Fibroblast of skin of back (primary cell): ENCODE measurements at regions not wholly inside any gene's neighbourhood (a gene's known extent, or its start where the extent isn't known, plus 50 kb on each side); places are given as distances from the start of the nearest gene placed in this dataset.
A peak's percentile ranks its signal among the peaks of the same experiment; 100 is the strongest.
"Not testable (repeated sequence)": the region's sequence is repeated elsewhere in the genome, so short reads cannot be mapped to it uniquely, and the experiment has no call there.

Source experiments
- DNase-seq: peaks from one replicate; pipeline ENCODE4 v3.0.0-alpha.2; 2013

DNA sequence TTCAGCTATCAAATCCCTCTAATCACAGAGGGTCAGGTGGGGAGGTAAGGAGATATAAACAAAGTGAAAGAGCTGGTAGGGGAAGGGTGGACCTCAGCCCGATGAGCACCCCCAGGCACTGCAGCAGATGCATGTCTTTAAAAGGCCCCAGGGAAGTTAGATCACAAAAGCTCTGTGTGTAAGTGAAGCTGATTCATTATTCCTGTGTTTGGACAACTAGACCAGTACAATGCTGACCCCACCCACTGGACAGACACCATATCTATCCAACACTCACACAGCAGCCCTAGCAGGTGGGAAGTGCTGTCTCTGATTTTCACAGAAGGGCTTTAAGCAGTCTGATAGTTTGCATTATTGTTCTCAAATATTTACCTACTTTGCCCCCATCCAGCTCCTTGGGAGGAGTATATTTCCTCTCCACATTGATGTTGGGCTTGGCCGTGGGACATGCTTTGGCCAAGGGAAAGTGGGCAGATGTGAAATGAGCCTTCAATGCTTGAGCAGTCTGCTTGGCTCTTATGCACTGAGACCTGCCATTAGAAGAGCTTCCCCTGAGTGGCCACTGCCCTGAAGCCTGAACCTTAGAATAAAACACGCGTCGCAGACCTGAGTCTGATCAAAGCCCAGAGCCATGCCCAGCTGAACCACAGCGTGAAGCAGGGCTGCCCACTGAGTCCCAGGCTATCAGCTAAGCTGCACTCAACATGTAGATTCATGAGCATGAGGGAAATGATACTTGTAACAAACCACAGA is 111.4 kb downstream of the COPS8 start:
- peak; percentile 79 for DNase-seq

DNA sequence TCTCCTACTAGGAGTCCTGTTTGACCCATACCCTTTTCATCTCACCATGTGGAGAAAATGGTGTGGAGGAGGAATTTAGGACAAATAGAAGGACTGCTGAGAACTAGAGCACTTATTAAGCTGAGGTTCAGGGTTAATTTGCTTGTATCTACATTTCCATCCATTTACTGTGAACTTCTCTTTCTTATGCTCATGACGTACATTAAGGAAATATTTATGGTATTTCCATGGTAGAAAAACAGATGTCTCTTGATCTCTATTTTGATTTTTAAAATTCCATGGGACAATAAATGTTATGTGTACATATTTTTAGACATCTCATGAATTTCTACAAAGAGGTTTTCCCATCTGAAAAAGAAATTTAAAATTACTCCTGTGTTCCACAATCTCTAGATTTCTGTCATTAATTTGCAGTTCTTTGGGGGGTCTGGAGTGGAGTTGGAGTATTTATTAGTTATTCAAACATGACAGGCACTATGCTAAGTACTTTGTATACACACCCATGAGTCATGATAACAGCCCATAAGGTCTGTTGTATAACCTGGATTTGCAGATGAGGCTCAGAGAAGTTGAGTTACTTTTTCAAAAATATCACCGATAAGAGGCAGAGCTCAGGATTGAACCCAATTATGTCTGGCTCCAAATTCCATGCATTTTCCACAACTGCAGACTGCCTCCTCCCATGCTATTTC is 112.6 kb downstream of the COPS8 start:
- DNase-seq = peak; percentile 82

DNA sequence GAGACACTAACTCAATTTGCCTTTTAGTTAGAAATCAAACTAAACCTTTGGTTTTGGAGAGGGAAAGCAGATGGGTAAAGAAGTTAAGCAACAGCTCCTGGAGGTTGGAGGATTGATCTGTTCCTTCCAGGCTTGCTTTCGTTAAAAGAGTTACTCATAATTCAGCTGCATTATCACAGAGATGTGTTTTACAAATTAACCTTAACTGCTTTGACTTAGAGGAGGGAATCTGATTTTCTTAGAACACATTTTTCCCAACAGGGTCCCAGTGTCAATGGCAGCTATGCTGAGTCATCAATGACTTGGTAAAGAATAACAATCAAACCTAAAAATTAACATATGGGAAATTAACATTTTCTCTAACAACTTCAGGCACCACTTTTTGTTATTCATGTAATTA is 113.4 kb downstream of the COPS8 start:
- no peak for DNase-seq

DNA sequence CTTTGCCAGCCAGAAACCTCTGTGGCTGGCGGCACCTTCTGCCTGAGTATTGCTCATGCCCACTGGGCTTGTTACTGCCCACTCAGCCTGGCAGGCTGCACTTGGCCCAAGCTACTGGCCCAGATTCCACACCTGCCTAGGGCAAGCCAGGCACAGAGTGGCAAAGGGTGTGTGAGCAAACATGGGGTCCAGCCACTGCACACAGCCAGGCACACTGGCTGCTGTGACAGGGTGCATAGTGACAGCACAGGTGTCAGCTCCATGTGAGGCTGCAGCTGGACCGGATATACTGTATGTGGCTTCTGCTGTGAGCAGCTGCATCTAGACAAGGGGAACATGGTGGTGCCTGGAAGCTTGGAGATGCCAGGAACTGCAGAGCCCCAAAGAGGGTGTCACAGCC is 113.9 kb downstream of the COPS8 start:
- DNase-seq = no peak

DNA sequence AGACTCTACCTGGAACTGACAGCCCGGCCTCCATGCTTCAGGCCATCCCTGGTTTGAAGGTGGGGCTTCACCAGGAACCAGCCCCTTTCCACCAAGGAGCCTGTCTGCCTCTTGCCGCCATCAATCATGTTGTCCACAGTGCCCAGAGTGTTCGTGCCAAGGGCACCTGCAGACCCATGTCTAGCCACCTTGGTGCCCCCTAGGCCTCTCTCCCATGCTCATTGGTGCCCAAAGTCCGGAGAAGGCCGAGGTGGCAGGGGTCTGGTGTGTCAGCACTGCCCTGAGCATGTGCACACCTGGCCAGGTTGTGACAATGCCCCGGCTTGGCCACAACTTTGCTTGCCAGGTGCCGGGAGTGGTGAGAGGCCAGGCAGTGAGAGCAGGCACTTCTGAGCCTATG is 114.8 kb downstream of the COPS8 start:
- no peak for DNase-seq

DNA sequence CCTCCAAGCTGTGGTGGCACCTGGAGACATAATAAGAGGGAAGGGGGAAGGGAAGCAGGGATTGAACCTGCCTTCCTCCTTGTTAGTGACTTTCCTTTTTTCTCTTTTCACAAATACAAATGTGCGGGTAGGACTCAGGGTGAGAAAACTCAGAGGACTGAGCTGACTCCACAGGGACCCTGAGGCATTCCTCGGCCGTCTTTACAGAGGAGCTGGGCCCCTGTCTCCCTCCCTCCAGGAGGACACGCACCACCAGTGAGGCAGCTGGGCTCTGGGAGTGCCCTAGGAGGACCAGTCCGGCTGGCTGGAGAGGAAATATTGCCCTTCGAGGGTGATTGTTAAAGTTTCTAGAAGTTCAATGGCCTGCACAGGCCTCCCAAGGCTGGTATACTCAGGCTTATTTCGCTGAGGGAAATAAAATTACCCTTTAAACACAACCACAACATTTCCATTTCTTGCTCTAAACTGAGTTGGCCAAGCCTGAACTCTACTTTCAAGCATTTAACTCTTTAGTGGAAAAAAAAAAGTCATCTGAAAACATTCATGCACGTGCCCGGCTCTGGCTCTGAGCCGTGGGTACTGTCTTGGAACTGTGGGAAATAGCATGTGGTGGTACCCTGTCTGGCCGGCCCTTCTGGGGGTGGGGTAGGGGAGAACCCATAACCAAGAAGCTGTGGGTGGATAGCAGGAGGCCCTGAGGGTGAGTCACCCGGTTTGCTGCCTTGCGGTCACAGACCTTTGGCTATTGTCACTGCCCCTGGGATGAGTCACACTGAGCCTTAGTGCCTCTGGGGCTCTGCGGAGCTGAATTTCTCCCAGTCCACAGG is 116.0 kb downstream of the COPS8 start:
- peak; percentile 99 for DNase-seq

DNA sequence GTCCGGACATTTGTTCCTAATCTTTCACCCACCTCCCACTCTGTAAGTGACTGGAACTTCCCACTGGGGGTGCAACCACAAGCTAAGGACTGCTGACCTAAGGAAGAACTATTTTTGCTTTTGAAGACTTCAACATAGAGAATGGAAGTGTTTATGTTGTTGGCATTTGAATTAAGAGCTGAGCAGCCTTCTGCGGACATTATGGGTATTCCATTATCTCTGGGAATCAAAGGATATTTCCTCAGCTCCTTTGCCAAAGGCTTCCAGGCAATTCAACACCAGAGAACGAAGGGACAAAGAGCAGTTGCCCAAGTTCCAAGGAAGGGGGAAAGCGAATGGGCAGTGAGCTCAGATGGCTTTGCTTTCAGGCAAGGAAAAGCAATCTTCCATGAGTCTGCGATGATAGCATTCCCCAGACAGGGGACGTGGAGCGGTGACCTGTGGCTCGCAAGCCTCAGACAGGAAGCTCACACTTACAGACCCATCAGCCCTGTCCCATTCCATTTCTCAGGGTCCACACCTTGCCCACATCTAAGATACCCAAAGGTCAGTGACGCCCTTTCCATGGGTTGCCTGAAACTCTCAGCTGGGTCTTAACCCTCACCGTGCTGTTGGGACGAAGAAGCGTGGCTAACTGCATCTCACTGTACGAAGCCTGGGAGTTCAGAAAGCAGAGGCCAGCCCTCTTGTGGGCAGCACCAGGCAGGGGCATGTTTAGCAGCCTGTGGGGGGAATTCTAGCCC is 116.8 kb downstream of the COPS8 start:
- DNase-seq = no peak

DNA sequence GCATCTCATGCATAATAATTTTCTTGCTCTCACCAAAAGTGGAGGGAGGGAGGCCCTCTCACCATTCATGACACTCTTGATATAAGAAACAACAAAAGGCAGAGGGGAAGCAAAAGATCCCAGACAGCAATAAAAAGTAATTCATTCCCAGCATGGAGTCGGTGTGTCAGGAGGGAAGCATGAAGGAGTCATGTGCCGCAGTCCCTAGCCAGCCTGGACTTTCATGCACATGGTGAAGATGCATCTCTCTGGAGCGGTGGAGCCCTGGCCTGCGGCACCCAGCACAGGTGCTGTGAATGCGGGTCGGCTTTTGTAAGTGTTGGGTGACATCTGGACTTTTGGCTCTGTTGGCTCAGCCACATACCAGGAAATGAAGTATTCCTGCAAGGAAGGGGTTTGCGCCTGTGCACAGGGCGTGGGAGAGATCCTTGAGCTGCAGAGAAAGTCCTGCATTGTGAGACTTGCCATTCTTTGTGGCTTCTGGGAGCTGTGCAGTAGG is 119.4 kb downstream of the COPS8 start:
- peak; percentile 77 for DNase-seq

DNA sequence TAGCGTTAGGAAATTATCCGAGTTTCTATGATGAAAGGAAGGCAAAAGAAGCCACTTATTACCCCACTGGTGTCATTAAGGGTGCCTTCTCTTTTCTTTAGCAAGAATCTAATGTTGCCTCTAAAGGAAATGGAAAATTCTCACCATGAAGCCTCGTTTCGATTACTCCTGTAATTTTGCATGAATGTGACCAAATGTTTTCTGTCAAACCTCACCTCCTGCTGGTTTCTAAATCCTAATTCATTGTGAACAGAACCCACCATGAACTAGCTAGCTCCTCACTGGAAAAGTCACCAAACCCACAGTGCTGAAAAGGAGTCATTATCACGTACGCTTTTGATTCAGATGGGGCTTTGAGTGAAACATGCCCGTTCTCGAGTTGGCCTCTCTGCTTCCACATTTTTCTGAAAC is 119.9 kb downstream of the COPS8 start:
- no peak for DNase-seq

DNA sequence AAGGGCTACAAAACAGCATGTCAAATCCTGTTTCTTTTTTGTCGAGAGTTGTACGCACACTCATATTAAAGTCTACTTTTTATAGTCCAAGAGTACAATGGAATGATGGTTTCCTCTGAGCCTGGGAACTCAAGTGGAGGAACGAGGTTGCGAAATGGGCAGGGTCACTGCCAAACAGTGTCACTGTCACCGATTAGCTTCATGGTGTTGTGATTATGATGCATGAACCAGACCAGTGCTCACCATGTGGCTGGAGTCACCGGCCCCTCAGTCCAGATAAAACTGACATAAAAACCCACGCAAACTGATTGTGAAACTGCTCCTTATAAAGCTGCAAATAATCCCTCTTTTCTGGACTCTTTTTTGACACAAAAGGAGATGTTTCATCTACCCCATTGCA is 122.0 kb downstream of the COPS8 start:
- DNase-seq = peak; percentile 77

DNA sequence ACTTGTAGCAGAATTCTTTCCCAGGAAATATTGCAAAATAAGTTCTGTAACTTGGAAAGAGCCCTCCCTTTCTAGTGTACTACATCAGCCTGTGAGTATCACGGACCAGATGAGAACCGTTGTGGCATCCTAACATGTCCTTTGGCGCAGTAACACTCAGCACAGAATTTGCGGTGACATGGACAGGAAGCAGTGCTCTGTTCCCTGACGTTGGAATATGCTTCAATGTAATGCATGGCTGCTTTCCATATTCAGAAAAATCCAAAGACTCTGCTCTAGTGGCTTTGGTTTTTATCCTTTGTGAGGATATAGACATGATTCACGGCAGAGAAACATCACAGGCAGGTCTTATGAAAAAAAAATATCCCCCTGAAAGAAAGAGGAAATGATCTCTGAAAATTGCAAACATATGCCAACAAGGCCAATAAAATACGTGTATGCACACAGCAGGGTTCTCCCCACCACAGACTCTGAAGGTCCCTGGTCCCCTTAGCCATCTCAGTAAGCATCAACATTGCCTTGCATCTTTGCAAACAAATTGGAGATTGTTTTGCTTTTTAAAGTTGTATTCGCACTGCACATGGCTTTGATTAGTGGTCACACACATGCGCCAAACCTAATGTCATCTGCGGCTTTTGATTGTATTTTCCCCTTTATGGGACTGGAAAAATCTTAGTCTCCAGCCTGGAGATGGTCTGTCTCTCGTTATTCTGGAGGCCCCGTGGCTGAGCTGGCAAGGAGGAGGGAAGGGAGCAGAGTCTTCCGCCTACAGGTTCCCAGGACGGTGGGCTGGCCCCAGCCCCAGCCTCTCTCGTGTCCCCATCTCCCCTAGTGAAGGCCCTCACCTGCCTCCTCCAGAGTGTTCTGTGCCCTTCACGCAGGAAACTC is 122.9 kb downstream of the COPS8 start:
- peak; percentile 98 for DNase-seq

DNA sequence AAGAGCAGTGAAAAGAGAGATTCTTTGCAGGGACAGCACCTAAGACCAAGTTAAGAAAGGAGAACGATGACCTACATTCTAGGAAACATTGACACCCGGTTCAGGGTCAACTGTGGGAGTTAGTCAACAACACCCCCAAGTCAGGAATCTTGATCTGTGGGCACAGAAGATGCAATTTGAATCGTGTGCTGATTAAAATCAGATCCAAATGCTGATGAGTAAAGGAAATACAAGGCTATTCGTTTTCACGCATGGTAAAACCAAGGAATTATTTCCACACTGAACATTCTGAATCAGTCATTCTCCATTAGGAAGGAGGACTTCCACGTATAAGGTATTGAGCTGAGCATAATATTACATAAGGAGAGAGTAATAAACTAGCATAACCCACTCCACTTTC is 124.2 kb downstream of the COPS8 start:
- DNase-seq = no peak

DNA sequence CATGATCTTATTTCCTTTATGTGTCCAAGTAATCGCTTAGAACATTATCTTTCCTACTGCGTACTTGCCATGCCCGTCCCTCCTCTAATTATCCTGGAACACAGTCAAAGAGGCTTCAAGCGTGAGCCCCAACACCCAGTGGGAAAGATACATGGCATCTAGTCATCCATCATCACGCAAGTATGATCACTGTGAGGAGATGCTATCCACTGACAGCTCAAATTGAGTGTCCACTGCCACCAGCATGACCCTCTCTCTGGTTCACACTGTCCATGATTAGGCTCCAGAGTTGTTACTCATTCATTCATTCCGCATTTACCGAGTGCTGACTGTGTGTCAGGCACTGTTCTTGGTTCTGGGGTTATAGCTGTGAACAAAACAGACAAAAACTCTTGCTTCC is 124.6 kb downstream of the COPS8 start:
- DNase-seq = no peak

DNA sequence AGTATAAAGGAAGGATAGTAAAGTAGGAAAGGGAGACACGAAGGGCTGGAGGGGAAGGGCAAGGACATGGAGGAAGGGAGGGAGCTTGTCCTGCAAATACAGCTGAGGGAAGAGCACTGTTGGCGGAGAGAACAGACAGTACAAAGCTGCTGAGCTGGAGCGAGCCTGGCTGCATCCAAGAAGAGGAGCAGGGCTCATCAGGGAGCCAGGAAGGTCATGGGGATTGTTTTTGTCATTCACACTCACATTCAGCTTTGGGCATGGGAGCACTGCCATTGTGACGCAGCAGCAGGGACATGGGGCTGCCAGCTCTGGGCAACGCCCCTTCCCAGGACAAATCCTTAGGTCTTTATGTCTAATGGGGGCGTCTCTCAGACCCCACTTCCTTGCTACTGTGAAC is 125.1 kb downstream of the COPS8 start:
- DNase-seq = no peak

DNA sequence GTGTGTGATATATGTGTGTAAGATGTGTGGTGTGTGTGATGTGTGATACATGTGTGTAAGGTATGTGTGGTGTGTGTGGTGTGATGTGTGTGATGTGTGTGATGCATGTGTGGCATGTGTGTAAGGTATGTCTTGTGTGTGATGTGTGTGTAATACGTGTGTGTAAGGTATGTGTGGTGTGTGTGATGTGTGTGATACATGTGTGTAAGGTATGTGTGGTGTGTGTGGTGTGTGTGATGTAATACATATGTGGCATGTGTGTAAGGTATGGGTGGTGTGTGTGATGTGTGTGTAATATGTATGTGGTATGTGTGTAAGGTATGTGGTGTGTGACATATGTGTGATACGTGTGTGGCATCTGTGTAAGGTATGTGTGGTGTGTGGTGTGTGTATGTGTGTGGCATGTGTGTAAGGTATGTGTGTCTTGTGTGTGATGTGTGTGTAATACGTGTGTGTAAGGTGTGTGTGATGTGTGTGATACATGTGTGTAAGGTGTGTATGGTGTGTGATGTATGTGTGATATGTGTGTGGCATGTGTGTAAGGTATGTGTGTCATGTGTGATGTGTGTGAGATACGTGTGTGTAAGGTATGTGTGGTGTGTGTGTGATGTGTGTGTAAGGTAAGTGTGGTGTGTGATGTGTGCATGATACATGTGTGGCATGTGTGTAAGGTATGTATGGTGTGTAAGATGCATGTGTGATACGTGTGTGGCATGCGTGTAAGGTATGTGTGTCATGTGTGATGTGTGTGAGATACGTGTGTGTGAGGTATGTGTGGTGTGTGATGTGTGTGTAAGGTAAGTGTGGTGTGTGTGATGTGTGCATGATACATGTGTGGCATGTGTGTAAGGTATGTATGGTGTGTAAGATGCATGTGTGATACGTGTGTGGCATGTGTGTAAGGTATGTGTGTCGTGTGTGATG is 126.9 kb downstream of the COPS8 start:
- DNase-seq = not testable (repeated sequence)

DNA sequence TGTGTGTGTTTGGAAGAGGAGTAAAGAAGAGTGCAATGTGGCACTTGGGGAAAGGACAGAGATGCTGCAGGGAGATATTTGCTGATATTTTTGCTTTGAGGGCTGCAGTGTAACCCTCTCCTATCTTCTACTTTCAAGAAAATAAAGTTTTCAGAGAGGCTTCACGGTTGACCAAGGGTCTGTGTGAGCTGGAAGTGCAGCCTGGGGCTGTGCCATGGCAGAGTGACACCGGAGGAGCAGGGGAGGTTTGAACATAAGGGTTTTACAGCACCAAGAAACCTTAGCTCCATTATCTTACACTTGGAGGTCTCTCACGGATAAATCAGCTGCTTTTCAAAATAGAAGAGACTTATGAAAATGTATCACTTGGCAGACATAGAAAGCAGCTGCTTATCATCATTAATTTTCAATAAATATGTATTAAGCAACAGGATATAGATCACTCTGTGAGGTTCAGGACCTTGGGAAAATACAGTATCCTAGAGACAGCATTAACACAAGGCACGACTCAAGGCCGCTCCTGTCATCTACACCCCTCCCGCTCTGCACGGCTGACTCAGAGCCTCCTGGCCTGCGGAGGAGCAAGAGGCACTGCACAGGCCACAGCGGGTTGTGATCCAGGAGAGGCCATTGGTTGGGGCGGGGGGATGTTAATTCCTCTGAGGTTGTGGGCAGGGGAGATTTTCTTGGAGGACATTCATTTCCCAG is 127.8 kb downstream of the COPS8 start:
- DNase-seq = peak; percentile 80

DNA sequence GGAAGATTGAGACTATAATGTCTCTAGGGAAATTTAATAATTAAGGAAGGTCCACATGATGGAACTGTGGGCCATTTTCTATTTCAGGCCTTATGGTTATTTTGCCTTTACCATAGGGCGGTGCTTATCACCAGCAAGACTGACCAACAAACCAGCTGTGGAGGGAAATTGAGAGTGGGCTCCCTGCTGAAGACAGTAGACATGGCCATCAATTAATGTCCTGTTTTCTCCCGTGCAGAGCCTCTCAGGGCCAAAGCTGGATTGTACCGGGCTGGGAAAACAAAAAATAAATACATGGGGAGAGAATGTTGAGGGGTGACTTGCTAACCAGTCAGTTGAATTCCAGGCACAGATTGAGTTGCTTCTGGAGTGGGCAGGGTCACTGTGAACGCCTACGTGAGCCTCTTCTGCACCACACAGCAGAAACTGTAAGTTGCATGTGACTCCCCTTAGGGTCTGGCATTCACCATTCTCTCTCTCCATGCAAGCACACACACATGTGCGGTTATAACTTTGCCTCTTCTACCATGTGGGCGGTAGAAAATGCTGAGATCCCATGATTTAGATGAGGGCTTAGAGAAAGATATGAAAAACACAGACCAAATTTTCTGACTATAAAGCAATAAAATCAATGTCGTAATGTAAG is 128.5 kb downstream of the COPS8 start:
- DNase-seq = no peak

DNA sequence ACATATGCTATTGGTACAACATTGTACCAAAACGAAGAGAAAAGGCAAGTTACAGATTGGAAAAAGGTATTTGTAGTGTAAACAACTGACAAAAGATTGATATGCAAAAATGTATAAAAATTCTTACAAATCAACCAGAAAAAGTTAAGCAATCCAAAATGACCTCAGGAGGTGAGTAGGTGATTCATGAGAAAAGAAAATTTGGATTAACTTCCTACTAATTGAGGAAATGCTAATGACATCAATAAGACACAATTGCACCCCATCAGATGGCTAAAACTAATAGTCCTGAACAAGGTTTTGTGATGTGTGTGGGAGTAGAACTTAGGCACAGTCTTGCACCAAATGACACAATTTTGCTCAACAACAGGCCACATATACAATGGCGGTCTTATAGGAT is 129.3 kb downstream of the COPS8 start:
- no peak for DNase-seq

DNA sequence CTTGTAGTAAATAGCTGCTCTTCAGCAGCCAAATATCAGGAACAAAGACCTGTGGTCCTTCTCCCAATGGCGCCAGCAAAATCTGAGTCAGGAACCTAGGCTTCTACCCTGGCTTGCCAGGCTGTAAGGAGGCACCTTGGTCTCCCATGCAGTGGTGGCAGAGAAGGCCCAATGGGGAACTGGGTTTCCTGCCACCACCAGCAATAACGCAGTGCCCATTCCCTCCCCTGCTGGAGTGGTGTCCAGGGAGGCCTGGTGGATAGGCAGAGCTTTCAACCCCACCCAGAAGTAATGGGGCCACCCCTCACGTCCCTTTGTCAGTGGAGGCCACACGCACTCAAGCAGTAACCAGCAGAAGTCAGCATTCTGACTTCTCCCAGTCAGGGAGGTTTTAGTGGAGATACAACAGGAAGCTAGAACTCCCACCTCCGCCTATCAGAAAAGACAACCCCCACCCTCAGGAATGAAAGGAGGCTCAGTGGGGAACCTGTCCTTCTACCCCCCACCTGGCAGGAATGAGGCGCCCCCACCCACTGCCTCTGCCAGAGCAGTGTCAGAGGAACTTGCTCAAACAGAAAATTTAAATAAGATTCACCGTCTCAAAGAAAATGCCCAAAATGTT is 132.4 kb downstream of the COPS8 start:
- DNase-seq = peak; percentile 69
